Chondrocyte (in vitro differentiated cells): ENCODE measurements at regions not wholly inside any gene's neighbourhood (a gene's known extent, or its start where the extent isn't known, plus 50 kb on each side); places are given as distances from the start of the nearest gene placed in this dataset.

Experiments used
- DNase-seq: peaks from one replicate; pipeline ENCODE4 v3.0.0; 2021; ENCODE audit warnings: mixed read lengths, low spot score
- H3K27ac Mint-ChIP-seq: one replicate; pipeline ENCODE4 v1.8.0; 2021; ENCODE audit warnings: mild to moderate bottlenecking, moderate library complexity, mixed read lengths; ENCODE audit not compliant: unreplicated experiment
- H3K27me3 Mint-ChIP-seq: 2 replicates; pipeline ENCODE4 v1.8.0; 2021; ENCODE audit warnings: low read depth, mixed read lengths
- H3K36me3 Mint-ChIP-seq: 2 replicates; pipeline ENCODE4 v1.8.0; 2021; ENCODE audit warnings: low read depth, mixed read lengths
- H3K4me1 Mint-ChIP-seq: 2 replicates; pipeline ENCODE4 v1.8.0; 2021; ENCODE audit warnings: low read depth, mild to moderate bottlenecking, mixed read lengths
- H3K4me3 Mint-ChIP-seq: one replicate; pipeline ENCODE4 v1.8.0; 2021; ENCODE audit warnings: mild to moderate bottlenecking, moderate library complexity, mixed read lengths; ENCODE audit not compliant: unreplicated experiment
- H3K9me3 Mint-ChIP-seq: 2 replicates; pipeline ENCODE4 v1.8.0; 2021; ENCODE audit warnings: low read depth, mixed read lengths
- CTCF ChIP-seq: fragments of 200-600 bp; sonication (generic); IDR thresholded peaks from 2 replicates; pipeline ENCODE4 v1.5.0; 2021; ENCODE audit warnings: antibody characterized with exemption, mild to moderate bottlenecking, moderate library complexity

DNA sequence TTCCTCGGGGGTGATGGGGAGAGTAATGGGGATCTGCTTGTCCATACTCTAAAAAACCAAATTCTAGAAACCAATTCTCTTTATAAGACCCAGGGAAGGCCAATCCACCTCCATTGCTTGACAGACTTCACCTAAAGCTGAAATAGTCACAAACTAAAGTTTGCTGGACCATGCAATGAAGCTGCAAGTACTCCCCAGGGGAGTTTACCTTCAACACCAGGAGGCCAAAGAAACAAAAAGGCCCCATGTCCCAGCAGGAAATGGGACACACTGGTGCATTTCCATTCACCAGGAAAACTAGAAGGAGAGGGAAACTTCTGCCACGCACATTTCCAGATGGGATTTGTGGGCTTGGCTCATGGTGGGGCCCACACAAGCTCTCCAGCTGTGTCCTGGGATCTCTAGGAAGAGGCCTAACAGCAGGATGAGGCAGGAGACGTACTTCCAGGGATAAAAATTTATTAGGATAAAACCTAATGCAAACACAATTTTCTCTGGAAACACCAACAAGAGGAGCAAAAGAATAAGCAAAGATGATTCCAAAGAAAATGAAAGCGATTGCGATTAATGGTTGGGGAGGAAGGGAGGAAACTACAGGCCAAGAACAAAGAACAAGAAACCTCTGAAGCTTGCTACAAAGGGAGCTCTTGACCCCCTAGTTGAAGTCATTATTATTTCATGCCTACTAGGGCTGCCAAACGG is 238.0 kb upstream of the LRTM1 start:
- H3K27me3 Mint-ChIP-seq: no peaks in the 10 kb centered on the region
- no peak for DNase-seq
- H3K36me3 Mint-ChIP-seq: no peaks in the 10 kb centered on the region
- H3K9me3 Mint-ChIP-seq: no peaks in the 10 kb centered on the region
- H3K4me1 Mint-ChIP-seq: peaks cover 47% of the 10 kb centered on the region
- TF ChIP-seq CTCF: no peak
- H3K4me3 Mint-ChIP-seq: no peak overlapping the region
- H3K27ac Mint-ChIP-seq: no peak overlapping the region

- H3K4me1 Mint-ChIP-seq: peaks cover 51% of the 10 kb centered on the region
- DNase-seq: no peak
- no peak overlapping the region for H3K27ac Mint-ChIP-seq
- H3K36me3 Mint-ChIP-seq: no peaks in the 10 kb centered on the region
- H3K9me3 Mint-ChIP-seq: no peaks in the 10 kb centered on the region
- no peaks in the 10 kb centered on the region for H3K27me3 Mint-ChIP-seq
- no peak for TF ChIP-seq CTCF
- no peak overlapping the region for H3K4me3 Mint-ChIP-seq
These were observed 237.4 kb upstream of the LRTM1 start for GRCh38 chr3:55165278-55165677.

- Mint-ChIP-seq H3K9me3 (no peaks in the 10 kb centered on the region), H3K4me1 (peaks cover 51% of the 10 kb centered on the region), H3K4me3 (no peak overlapping the region), H3K27ac (no peak overlapping the region), H3K36me3 (no peaks in the 10 kb centered on the region), H3K27me3 (no peaks in the 10 kb centered on the region)
- no peak for TF ChIP-seq CTCF
- DNase-seq: no peak
These were observed 237.0 kb upstream of the LRTM1 start for GRCh38 chr3:55164876-55165275.

DNA sequence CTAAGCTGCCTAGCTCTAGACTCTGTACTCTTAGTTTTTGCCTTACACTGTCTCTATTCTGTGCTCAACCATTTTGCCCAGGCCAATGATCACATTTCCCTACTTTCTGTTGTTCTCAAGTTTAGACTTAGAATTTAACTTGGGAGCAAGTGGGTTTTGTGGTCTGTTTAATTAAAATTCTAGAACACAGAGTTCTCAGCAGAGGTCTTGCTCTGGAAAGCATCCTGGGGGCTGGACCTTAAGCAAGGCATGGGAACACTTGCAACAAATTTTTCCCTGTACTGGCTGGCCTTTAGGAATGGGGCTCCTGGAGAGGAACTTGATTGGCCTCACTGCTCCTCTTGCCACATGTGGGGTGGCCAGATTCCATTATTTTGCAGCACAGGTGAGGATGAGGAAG is 236.3 kb upstream of the LRTM1 start:
- Mint-ChIP-seq H3K27me3 (no peaks in the 10 kb centered on the region), H3K27ac (no peak overlapping the region), H3K4me3 (no peak overlapping the region), H3K9me3 (no peaks in the 10 kb centered on the region), H3K4me1 (peaks cover 49% of the 10 kb centered on the region), H3K36me3 (no peaks in the 10 kb centered on the region)
- TF ChIP-seq CTCF: no peak
- DNase-seq: no peak

GRCh38 chr3:55163421-55163820 is 235.6 kb upstream of the LRTM1 start:
- no peak for DNase-seq
- Mint-ChIP-seq H3K4me3 (no peak overlapping the region), H3K27me3 (no peaks in the 10 kb centered on the region), H3K36me3 (no peaks in the 10 kb centered on the region), H3K9me3 (no peaks in the 10 kb centered on the region), H3K4me1 (peaks cover 42% of the 10 kb centered on the region), H3K27ac (no peak overlapping the region)
- TF ChIP-seq CTCF: no peak
